ENCODE measurements at regions not wholly inside any gene's neighbourhood (a gene's known extent, or its start where the extent isn't known, plus 50 kb on each side); places are given as distances from the start of the nearest gene placed in this dataset.

DNA sequence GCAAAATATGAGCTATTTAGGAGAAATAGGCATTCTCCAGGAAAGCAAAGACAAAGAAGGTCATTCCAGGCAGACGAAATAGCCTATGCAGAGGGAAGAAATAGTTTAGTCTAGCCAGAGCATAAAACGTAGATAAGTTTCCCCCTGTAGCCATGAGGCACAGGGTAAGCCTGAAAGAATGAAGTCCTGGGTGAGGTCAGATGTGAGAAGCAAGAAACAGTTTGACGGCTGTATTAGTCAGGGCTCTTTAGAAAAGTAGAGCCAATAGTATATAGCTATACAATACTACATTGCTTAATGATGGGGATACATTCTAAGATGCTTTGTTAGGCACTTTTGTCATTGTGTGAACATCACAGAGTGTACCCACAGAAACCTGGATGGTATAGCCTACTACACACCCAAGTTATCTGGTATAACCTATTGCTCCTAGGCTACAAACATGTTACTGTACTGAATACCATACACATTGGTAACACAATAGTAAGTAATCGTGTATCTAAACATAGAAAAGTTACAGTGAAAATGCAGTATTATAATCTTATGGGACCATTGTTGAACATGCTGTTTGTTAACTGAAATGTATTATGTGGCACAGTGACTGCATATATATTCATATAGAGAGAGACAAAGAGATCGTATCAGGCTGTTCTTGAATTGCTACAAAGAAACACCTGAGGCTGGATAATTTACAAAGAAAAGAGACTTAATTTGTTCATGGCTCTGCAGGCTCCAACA lies 59.3 kb upstream of the WDFY2 start:
- intact Hi-C loops (cut with DNase I; ENCODE audit: low total_unique reads) = no loop called here
- H3K4me1 ChIP-seq = no peaks in the 10 kb centered on the region
- ATAC-seq = no peak

GRCh38 chr13:51525567-51526167 lies 58.6 kb upstream of the WDFY2 start:
- no peak overlapping the region for H3K27ac ChIP-seq
- H3K4me1 ChIP-seq = no peaks in the 10 kb centered on the region
- no peak for DNase-seq
- H3K4me3 ChIP-seq = no peak overlapping the region
- intact Hi-C loops (cut with DNase I; ENCODE audit: low total_unique reads) (no loop called here), in situ Hi-C loops (cut with MboI; ENCODE audit: low sequenced_read_pairs in 4 of 4) (no loop called here)
- H3K36me3 ChIP-seq = no peaks in the 10 kb centered on the region
- H3K27me3 ChIP-seq = no peaks in the 10 kb centered on the region
- ATAC-seq = no peak
- TF ChIP-seq, protein P1, sequence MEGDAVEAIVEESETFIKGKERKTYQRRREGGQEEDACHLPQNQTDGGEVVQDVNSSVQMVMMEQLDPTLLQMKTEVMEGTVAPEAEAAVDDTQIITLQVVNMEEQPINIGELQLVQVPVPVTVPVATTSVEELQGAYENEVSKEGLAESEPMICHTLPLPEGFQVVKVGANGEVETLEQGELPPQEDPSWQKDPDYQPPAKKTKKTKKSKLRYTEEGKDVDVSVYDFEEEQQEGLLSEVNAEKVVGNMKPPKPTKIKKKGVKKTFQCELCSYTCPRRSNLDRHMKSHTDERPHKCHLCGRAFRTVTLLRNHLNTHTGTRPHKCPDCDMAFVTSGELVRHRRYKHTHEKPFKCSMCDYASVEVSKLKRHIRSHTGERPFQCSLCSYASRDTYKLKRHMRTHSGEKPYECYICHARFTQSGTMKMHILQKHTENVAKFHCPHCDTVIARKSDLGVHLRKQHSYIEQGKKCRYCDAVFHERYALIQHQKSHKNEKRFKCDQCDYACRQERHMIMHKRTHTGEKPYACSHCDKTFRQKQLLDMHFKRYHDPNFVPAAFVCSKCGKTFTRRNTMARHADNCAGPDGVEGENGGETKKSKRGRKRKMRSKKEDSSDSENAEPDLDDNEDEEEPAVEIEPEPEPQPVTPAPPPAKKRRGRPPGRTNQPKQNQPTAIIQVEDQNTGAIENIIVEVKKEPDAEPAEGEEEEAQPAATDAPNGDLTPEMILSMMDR (IDR thresholded peaks at IDR 0.05 in 4 of 5, conservative IDR thresholded peaks at IDR 0.05 in 1 of 5) = no peak
- TF ChIP-seq POLR2A (IDR thresholded peaks at IDR 0.05) = no peak
- H3K9me3 ChIP-seq = no peaks in the 10 kb centered on the region

More for the DNA sequence above, 59.3 kb upstream of the WDFY2 start:
- TF ChIP-seq, protein P1 (IDR thresholded peaks at IDR 0.05 in 4 of 5, conservative IDR thresholded peaks at IDR 0.05 in 1 of 5) = no peak
- no peak for TF ChIP-seq POLR2A (IDR thresholded peaks at IDR 0.05)
- in situ Hi-C loops (cut with MboI; ENCODE audit: low sequenced_read_pairs in 4 of 4) = no loop called here
- Histone ChIP-seq H3K9me3 (no peaks in the 10 kb centered on the region), H3K27me3 (no peaks in the 10 kb centered on the region), H3K4me3 (no peak overlapping the region), H3K27ac (no peak overlapping the region), H3K36me3 (no peaks in the 10 kb centered on the region)
- DNase-seq = no peak

- Histone ChIP-seq H3K4me1 (no peaks in the 10 kb centered on the region), H3K36me3 (no peaks in the 10 kb centered on the region), H3K9me3 (no peaks in the 10 kb centered on the region), H3K27me3 (no peaks in the 10 kb centered on the region), H3K27ac (no peak overlapping the region), H3K4me3 (no peak overlapping the region)
- DNase-seq (no peak), ATAC-seq (no peak)
- TF ChIP-seq, protein P1 (IDR thresholded peaks at IDR 0.05 in 4 of 5, conservative IDR thresholded peaks at IDR 0.05 in 1 of 5) = no peak
- no peak for TF ChIP-seq POLR2A (IDR thresholded peaks at IDR 0.05)
- intact Hi-C loops (cut with DNase I; ENCODE audit: low total_unique reads) = no loop called here
- in situ Hi-C loops (cut with MboI; ENCODE audit: low sequenced_read_pairs in 4 of 4) = no loop called here
Observed at GRCh38 chr13:51526202-51526601, 58.1 kb upstream of the WDFY2 start.

DNA sequence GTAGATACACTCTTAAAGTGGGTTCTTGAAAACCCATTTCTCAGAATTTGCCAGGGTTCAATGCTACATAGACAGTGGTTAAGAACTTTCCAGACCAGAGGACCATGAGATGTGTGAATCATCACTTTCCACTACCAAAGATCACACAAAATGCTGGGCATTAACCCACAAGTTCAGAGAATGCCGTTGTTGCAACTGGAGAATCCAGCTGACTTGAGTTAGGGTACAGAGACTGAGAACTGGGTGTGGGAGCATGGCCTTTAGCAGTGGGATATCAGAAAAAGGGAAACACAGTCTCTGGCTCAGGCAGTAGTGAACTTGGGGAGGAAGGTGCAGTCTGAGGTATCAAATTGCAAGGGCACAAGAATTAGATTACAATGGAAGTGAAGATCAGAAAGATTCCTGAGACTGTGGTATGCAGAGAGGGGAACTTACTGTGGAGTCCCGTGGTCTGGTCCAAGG lies 51.5 kb upstream of the WDFY2 start:
- DNase-seq (no peak), ATAC-seq (no peak)
- Histone ChIP-seq H3K36me3 (no peaks in the 10 kb centered on the region), H3K9me3 (no peaks in the 10 kb centered on the region), H3K4me3 (no peak overlapping the region), H3K27me3 (no peaks in the 10 kb centered on the region), H3K27ac (no peak overlapping the region), H3K4me1 (no peaks in the 10 kb centered on the region)
- intact Hi-C loops (cut with DNase I; ENCODE audit: low total_unique reads) (no loop called here), in situ Hi-C loops (cut with MboI; ENCODE audit: low sequenced_read_pairs in 4 of 4) (no loop called here)
- TF ChIP-seq, protein P1 (IDR thresholded peaks at IDR 0.05 in 4 of 5, conservative IDR thresholded peaks at IDR 0.05 in 1 of 5) = no peak
- no peak for TF ChIP-seq POLR2A (IDR thresholded peaks at IDR 0.05)
